ENCODE measurements at regions not wholly inside any gene's neighbourhood (a gene's known extent, or its start where the extent isn't known, plus 50 kb on each side); places are given as distances from the start of the nearest gene placed in this dataset.

- Histone ChIP-seq H3K4me1 (peaks cover 0 to 3% (median 0%) of the 10 kb centered on the region in 9 donors), H3K36me3 (no peaks in the 10 kb centered on the region), H3K4me3 (no peak overlapping the region), H3K9me3 (no peaks in the 10 kb centered on the region), H3K27me3 (peaks cover 0 to 55% (median 31%) of the 10 kb centered on the region in 7 donors), H3K27ac (no peak overlapping the region)
- ATAC-seq = no peak
- 79% methylated on average over 9 of the region's 9 CpGs for WGBS, 2 donors
- TF ChIP-seq, protein P1, sequence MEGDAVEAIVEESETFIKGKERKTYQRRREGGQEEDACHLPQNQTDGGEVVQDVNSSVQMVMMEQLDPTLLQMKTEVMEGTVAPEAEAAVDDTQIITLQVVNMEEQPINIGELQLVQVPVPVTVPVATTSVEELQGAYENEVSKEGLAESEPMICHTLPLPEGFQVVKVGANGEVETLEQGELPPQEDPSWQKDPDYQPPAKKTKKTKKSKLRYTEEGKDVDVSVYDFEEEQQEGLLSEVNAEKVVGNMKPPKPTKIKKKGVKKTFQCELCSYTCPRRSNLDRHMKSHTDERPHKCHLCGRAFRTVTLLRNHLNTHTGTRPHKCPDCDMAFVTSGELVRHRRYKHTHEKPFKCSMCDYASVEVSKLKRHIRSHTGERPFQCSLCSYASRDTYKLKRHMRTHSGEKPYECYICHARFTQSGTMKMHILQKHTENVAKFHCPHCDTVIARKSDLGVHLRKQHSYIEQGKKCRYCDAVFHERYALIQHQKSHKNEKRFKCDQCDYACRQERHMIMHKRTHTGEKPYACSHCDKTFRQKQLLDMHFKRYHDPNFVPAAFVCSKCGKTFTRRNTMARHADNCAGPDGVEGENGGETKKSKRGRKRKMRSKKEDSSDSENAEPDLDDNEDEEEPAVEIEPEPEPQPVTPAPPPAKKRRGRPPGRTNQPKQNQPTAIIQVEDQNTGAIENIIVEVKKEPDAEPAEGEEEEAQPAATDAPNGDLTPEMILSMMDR (IDR thresholded peaks at IDR 0.05) = no peak
- DNase-seq = no peak
- intact Hi-C loops (cut with DNase I) = no loop called here
These were observed 152.4 kb downstream of the KIF26A start for GRCh38 chr14:104290756-104291122.

- H3K27ac ChIP-seq = no peak overlapping the region
- H3K4me1 ChIP-seq = peaks cover 0 to 3% (median 0%) of the 10 kb centered on the region in 9 donors
- 32 to 45% methylated on average over 25 of the region's 25 CpGs for WGBS, 2 donors
- peaks cover 0 to 61% (median 31%) of the 10 kb centered on the region in 7 donors for H3K27me3 ChIP-seq
- H3K4me3 ChIP-seq = no peak overlapping the region
- TF ChIP-seq, protein P1 (IDR thresholded peaks at IDR 0.05) = no peak
- intact Hi-C loops (cut with DNase I) = no loop called here
- no peaks in the 10 kb centered on the region for H3K9me3 ChIP-seq
- H3K36me3 ChIP-seq = no peaks in the 10 kb centered on the region
- DNase-seq = no peak
- ATAC-seq = no peak
These were observed 153.0 kb downstream of the KIF26A start for GRCh38 chr14:104291123-104292000.

- DNase-seq = no peak
- WGBS, 2 donors = 63 to 64% methylated on average over 28 of the region's 28 CpGs
- Histone ChIP-seq H3K27ac (no peak overlapping the region), H3K4me3 (no peak overlapping the region), H3K36me3 (no peaks in the 10 kb centered on the region), H3K9me3 (no peaks in the 10 kb centered on the region), H3K4me1 (peaks cover 0 to 3% (median 0%) of the 10 kb centered on the region in 9 donors), H3K27me3 (peaks cover 0 to 63% (median 35%) of the 10 kb centered on the region in 7 donors)
- intact Hi-C loops (cut with DNase I) = no loop called here
- no peak for ATAC-seq
- TF ChIP-seq, protein P1 (IDR thresholded peaks at IDR 0.05) = no peak
These were observed 153.9 kb downstream of the KIF26A start for GRCh38 chr14:104292084-104292970.

- peaks cover 0 to 3% (median 0%) of the 10 kb centered on the region in 9 donors for H3K4me1 ChIP-seq
- H3K36me3 ChIP-seq = no peaks in the 10 kb centered on the region
- intact Hi-C loops (cut with DNase I) = no loop called here
- ATAC-seq = no peak
- TF ChIP-seq, protein P1 (IDR thresholded peaks at IDR 0.05) = no peak
- H3K4me3 ChIP-seq = no peak overlapping the region
- 45 to 47% methylated on average over 15 of the region's 15 CpGs for WGBS, 2 donors
- peaks cover 0 to 66% (median 35%) of the 10 kb centered on the region in 7 donors for H3K27me3 ChIP-seq
- H3K27ac ChIP-seq = no peak overlapping the region
- DNase-seq = peak in 1 of 2 donors; percentile 2
- H3K9me3 ChIP-seq = no peaks in the 10 kb centered on the region
These were observed 154.9 kb downstream of the KIF26A start for GRCh38 chr14:104293231-104293841.

Measured in heart right ventricle (tissue), 16 donors.